ENCODE measurements at regions not wholly inside any gene's neighbourhood (a gene's known extent, or its start where the extent isn't known, plus 50 kb on each side); places are given as distances from the start of the nearest gene placed in this dataset.

DNA sequence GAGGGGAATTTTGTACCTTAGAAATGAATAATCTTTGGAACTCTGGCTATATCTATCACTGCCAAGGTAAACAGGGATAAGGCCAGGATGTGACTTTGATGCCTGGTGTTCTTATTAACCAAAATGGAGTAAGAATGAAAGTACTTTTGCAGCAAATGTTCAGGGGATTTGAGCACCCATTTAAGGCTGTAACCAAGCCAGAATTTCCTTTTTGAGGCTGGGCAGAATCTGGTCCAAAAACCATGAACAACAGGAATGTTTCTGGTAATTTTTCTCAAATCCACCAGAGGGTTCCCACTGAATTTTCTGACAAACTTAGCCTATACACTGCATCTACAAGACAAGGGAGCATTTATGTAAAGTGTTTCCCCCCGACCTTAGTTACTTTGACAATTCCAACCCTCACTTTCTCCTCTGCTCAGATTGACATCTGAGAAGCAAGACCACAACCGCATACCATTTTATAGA lies 120.6 kb downstream of the BAMBI start:
- no peak overlapping the region for H3K27ac ChIP-seq (ENCODE audit: low read depth, low read length)
- H3K4me3 ChIP-seq (ENCODE audit: low read depth, low read length), result no peak overlapping the region
- H3K9me3 ChIP-seq (ENCODE audit: control insufficient read depth, insufficient read depth, low read length), result no peaks in the 10 kb centered on the region; the same call in 1 of the 2 replicates
- no peak for DNase-seq (ENCODE audit: low read depth, low spot score)
- POLR2A ChIA-PET, result interaction anchor here (0.6 kb wide), 1 partner anchor 195 kb away, joined by 6 read pairs; no protein-coding TSS in a partner anchor
- CTCF ChIA-PET, result interaction anchor here (0.5 to 0.7 kb wide), 2 partner anchors 527 to 1148 kb away, joined by 3 read pairs; no protein-coding TSS in a partner anchor
- peaks cover 8% of the 10 kb centered on the region for H3K27me3 ChIP-seq (ENCODE audit: control insufficient read depth, insufficient read depth, low read length)
- TF ChIP-seq, protein P1, sequence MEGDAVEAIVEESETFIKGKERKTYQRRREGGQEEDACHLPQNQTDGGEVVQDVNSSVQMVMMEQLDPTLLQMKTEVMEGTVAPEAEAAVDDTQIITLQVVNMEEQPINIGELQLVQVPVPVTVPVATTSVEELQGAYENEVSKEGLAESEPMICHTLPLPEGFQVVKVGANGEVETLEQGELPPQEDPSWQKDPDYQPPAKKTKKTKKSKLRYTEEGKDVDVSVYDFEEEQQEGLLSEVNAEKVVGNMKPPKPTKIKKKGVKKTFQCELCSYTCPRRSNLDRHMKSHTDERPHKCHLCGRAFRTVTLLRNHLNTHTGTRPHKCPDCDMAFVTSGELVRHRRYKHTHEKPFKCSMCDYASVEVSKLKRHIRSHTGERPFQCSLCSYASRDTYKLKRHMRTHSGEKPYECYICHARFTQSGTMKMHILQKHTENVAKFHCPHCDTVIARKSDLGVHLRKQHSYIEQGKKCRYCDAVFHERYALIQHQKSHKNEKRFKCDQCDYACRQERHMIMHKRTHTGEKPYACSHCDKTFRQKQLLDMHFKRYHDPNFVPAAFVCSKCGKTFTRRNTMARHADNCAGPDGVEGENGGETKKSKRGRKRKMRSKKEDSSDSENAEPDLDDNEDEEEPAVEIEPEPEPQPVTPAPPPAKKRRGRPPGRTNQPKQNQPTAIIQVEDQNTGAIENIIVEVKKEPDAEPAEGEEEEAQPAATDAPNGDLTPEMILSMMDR (IDR thresholded peaks at IDR 0.05; ENCODE audit: low read depth, low read length), result no peak

DNA sequence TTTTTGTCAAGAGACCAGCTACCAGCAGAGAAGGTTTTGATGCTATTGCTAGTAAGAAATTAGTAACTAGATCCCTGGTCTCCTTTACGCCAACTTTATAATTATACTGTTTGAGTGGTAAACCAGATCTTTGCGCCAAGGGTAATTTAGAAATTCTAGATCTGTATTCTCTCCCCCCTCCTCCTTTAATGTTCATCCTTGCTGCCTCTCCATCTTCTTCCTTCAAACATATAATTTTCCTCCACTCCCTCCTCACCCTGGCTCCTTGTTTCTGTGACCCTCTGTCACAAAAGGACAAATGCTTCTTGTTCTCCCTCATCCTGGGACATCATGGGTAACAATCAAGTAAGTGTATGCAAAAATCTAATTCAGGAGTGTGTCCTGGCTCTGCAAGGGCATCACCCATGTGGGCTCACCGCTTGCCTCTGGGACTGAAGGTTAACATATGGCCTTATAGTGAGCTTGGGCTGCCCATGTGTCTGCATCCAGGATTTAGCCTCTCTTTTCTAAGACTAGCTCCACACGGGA lies 121.2 kb downstream of the BAMBI start:
- TF ChIP-seq, protein P1 (IDR thresholded peaks at IDR 0.05; ENCODE audit: low read depth, low read length), result no peak
- no peak for DNase-seq (ENCODE audit: low read depth, low spot score)
- no peak overlapping the region for H3K27ac ChIP-seq (ENCODE audit: low read depth, low read length)
- H3K4me3 ChIP-seq (ENCODE audit: low read depth, low read length), result no peak overlapping the region
- ChIA-PET POLR2A (no interaction called here), CTCF (no interaction called here)
- peaks cover 8% of the 10 kb centered on the region for H3K27me3 ChIP-seq (ENCODE audit: control insufficient read depth, insufficient read depth, low read length)
- H3K9me3 ChIP-seq (ENCODE audit: control insufficient read depth, insufficient read depth, low read length), result no peaks in the 10 kb centered on the region; the same call in 1 of the 2 replicates

DNA sequence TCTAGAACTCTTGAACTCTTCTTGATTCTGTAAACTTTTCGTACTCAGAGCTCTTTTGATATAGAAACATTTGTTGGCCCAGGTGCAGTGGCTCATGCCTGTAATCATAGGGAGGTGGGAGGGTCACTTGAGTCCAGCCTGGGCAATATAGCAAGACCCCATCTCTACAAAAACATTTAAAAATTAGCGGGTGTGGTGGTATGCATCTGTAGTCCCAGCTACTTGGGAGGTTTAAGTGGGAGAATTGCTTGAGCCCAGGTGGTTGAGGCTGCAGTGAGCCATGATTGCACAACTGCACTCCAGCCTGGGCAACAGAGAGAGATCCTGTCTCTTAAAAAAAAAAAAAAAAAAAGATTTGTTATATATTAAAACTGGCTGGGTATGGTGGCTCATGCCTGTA lies 121.6 kb downstream of the BAMBI start:
- no peak for DNase-seq (ENCODE audit: low read depth, low spot score)
- CTCF ChIA-PET, result no interaction called here
- Histone ChIP-seq H3K27ac (ENCODE audit: low read depth, low read length) (no peak overlapping the region), H3K27me3 (ENCODE audit: control insufficient read depth, insufficient read depth, low read length) (peaks cover 8% of the 10 kb centered on the region), H3K4me3 (ENCODE audit: low read depth, low read length) (no peak overlapping the region), H3K9me3 (ENCODE audit: control insufficient read depth, insufficient read depth, low read length) (no peaks in the 10 kb centered on the region; the same call in 1 of the 2 replicates)
- POLR2A ChIA-PET, result no interaction called here
- TF ChIP-seq, protein P1 (IDR thresholded peaks at IDR 0.05; ENCODE audit: low read depth, low read length), result no peak

DNA sequence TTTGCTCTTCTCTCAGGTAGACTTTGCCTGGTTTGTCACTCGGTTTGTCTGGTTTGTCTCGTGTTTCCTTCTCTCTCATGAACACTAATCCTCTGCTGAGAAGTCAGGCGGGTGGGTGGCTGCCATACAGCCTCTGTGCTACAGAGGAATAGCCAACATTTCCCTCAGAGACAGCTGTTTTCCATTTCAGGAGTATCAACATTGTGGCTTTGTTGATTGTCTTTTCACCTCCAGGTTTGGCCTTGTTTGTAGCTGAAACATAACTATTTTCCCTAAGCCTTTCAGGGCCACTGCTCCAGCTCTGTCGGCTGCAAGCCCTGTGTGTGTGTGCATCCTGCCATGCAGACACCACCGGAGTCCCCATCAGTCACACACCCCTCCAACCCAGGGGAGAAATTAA lies 122.8 kb downstream of the BAMBI start:
- POLR2A ChIA-PET, result no interaction called here
- Histone ChIP-seq H3K4me3 (ENCODE audit: low read depth, low read length) (no peak overlapping the region), H3K27me3 (ENCODE audit: control insufficient read depth, insufficient read depth, low read length) (peaks cover 8% of the 10 kb centered on the region), H3K27ac (ENCODE audit: low read depth, low read length) (no peak overlapping the region), H3K9me3 (ENCODE audit: control insufficient read depth, insufficient read depth, low read length) (no peaks in the 10 kb centered on the region; the same call in 1 of the 2 replicates)
- TF ChIP-seq, protein P1 (IDR thresholded peaks at IDR 0.05; ENCODE audit: low read depth, low read length), result no peak
- no peak for DNase-seq (ENCODE audit: low read depth, low spot score)
- CTCF ChIA-PET, result interaction anchor here (1.5 kb wide), 1 partner anchor 136 kb away, joined by 3 read pairs; no protein-coding TSS in a partner anchor

DNA sequence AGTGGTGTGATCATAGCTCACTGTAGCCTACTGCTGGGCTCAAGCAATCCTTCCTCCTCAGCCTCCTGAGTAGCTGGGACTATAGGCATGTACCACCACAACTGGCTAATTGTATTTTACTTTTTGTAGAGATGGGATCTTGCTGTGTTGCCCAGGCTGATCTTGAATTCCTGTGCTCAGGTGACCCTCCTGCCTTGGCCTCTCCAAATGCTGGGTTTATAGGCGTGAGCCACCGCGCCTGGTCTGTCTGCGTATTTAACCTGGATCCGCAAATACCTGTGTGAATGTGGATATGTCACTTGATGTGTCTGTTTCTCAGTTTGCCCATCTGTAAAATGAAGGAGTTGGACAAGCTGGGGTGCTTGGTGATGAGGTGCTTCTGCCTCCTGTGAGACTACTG lies 123.9 kb downstream of the BAMBI start:
- H3K9me3 ChIP-seq (ENCODE audit: control insufficient read depth, insufficient read depth, low read length), result no peaks in the 10 kb centered on the region; the same call in 1 of the 2 replicates
- CTCF ChIA-PET, result interaction anchor here (1.5 kb wide), 1 partner anchor 137 kb away, joined by 3 read pairs; no protein-coding TSS in a partner anchor
- TF ChIP-seq, protein P1 (IDR thresholded peaks at IDR 0.05; ENCODE audit: low read depth, low read length), result no peak

More for the DNA sequence above, 123.9 kb downstream of the BAMBI start:
- no peak overlapping the region for H3K27ac ChIP-seq (ENCODE audit: low read depth, low read length)
- POLR2A ChIA-PET, result no interaction called here
- H3K4me3 ChIP-seq (ENCODE audit: low read depth, low read length), result no peak overlapping the region
- H3K27me3 ChIP-seq (ENCODE audit: control insufficient read depth, insufficient read depth, low read length), result peaks cover 8% of the 10 kb centered on the region
- DNase-seq (ENCODE audit: low read depth, low spot score), result no peak
